Esophagus squamous epithelium (tissue), 4 donors: ENCODE measurements at regions not wholly inside any gene's neighbourhood (a gene's known extent, or its start where the extent isn't known, plus 50 kb on each side); places are given as distances from the start of the nearest gene placed in this dataset.

Experiments
- CTCF ChIP-seq, 6 experiments: fragments of 450-650 bp in 4 of 6; fragments of 200-600 bp in 2 of 6; sonication (generic) in 2 of 6; IDR thresholded peaks; one replicate each; pipeline ENCODE4 v1.5.1; 2016 to 2019; ENCODE audit warnings: antibody characterized with exemption in 6 of 6, mild to moderate bottlenecking in 4 of 6, moderate library complexity in 4 of 6
- POLR2A ChIP-seq, 4 donors: fragments of 450-650 bp; IDR thresholded peaks; one replicate each; pipeline ENCODE4 v1.6.1; 2017; ENCODE audit warnings: antibody characterized with exemption in 4 of 4, mild to moderate bottlenecking in 4 of 4, moderate library complexity in 3 of 4

- TF ChIP-seq POLR2A (IDR thresholded peaks at IDR 0.05) (no peak), CTCF (IDR thresholded peaks at IDR 0.05) (no peak)
These were observed 519.2 kb downstream of the UTRN start for GRCh38 chr6:144804246-144804790.
